Endothelial cell of umbilical vein (primary cell): ENCODE measurements at regions not wholly inside any gene's neighbourhood (a gene's known extent, or its start where the extent isn't known, plus 50 kb on each side); places are given as distances from the start of the nearest gene placed in this dataset.

Experiments used
- BruUV-seq: library from RNA; stranded (reverse); fragments of 400-500 nt; replicated peaks from 2 replicates; lab custom pipeline; 2021; lab: Mats Ljungman, UMichigan
- CTCF ChIA-PET: fragments of 300-600, 350-600 bp; sonication (Branson Sonifier 250); formaldehyde crosslinking; loops from one replicate; lab custom pipeline; 2021; ENCODE audit warnings: antibody characterized with exemption, inconsistent platforms; lab: Charles Lee
- POLR2A ChIA-PET: fragments of 300-600, 350-600 bp; sonication (Branson Sonifier 250); formaldehyde crosslinking; loops from one replicate; lab custom pipeline; 2021; ENCODE audit warnings: antibody characterized with exemption, inconsistent platforms; lab: Charles Lee
- DNase-seq: peaks from one replicate; pipeline ENCODE4 v3.0.0-alpha.2; 2011; ENCODE audit warnings: low read depth, low spot score
- FAIRE-seq: peaks from 2 replicates; lab custom pipeline; 2011; peaks lifted over from hg19 to GRCh38; lab: Jason Lieb, UNC
- H2AFZ ChIP-seq: 2 replicates; pipeline ENCODE4 v1.6.0; 2012; ENCODE audit warnings: low read depth, low read length, control low read depth, inconsistent platforms
- H3K27ac ChIP-seq: 2 replicates; pipeline ENCODE4 v1.5.1; 2011; ENCODE audit warnings: low read depth, mild to moderate bottlenecking, control low read depth, low read length, moderate library complexity; ENCODE audit not compliant: insufficient read depth
- H3K27me3 ChIP-seq, 2 experiments: 2 replicates each; pipeline versions ENCODE4 v1.6.0 to v1.6.1; 2011; ENCODE audit warnings: low read length in 2 of 2, mixed read lengths in 1 of 2; ENCODE audit not compliant: control insufficient read depth in 2 of 2, insufficient read depth in 2 of 2
- H3K36me3 ChIP-seq, 2 experiments: 2 replicates in 1 of 2; 3 replicates in 1 of 2; pipeline ENCODE4 v1.5.1; 2011; ENCODE audit warnings: low read length in 2 of 2, mild to moderate bottlenecking in 1 of 2, moderate library complexity in 1 of 2; ENCODE audit not compliant: control insufficient read depth in 2 of 2, insufficient read depth in 2 of 2; ENCODE audit errors: extremely low read depth in 1 of 2
- H3K4me1 ChIP-seq: 3 replicates; pipeline ENCODE4 v1.5.1; 2011; ENCODE audit warnings: mild to moderate bottlenecking, low read length; ENCODE audit not compliant: control insufficient read depth, insufficient read depth; ENCODE audit errors: extremely low read depth
- H3K4me2 ChIP-seq: 2 replicates; pipeline ENCODE4 v1.6.1; 2011; ENCODE audit warnings: low read length, control low read depth, mixed read lengths; ENCODE audit not compliant: insufficient read depth
- H3K4me3 ChIP-seq, 3 experiments: fragments of 200-600 bp in 1 of 3; sonication (generic), shearing (Covaris generic) in 1 of 3; replicated peaks in 1 of 3; 2 replicates each; pipeline ENCODE4 v1.5.1; 2011 to 2016; ENCODE audit warnings: control low read depth in 3 of 3, low read length in 3 of 3, mild to moderate bottlenecking in 2 of 3, inconsistent platforms in 1 of 3, low read depth in 1 of 3, moderate library complexity in 1 of 3; ENCODE audit not compliant: insufficient read depth in 1 of 3
- H3K79me2 ChIP-seq: 2 replicates; pipeline ENCODE4 v1.6.0; 2012; ENCODE audit warnings: low read length, inconsistent platforms; ENCODE audit not compliant: control insufficient read depth, insufficient read depth
- H3K9ac ChIP-seq: replicated peaks from 2 replicates; pipeline ENCODE3; 2011; ENCODE audit warnings: low read length, control low read depth; ENCODE audit not compliant: insufficient read depth; ENCODE audit errors: extremely low read depth
- H3K9me1 ChIP-seq: replicated peaks from 3 replicates; pipeline ENCODE4 v1.6.0; 2011; ENCODE audit warnings: mild to moderate bottlenecking, low read length; ENCODE audit not compliant: control insufficient read depth, insufficient read depth; ENCODE audit errors: extremely low read depth
- H3K9me3 ChIP-seq: replicated peaks from 2 replicates; pipeline ENCODE4 v1.5.1; 2012; ENCODE audit warnings: low read length, inconsistent platforms; ENCODE audit not compliant: control insufficient read depth, insufficient read depth
- H4K20me1 ChIP-seq: replicated peaks from 2 replicates; pipeline ENCODE3; 2011; ENCODE audit warnings: mild to moderate bottlenecking, low read length; ENCODE audit not compliant: control insufficient read depth, insufficient read depth; ENCODE audit errors: extremely low read depth
- CTCF ChIP-seq, 2 donors: IDR thresholded peaks; 1 replicate in 1 of 2; 2 replicates in 1 of 2; pipeline ENCODE4 v1.5.1; 2011; ENCODE audit warnings: low read length in 2 of 2, mild to moderate bottlenecking in 2 of 2, moderate library complexity in 2 of 2, control low read depth in 1 of 2, inconsistent platforms in 1 of 2, low read depth in 1 of 2; ENCODE audit not compliant: insufficient read depth in 1 of 2; ENCODE audit errors: extremely low read depth in 1 of 2
- EZH2 ChIP-seq: IDR thresholded peaks from 2 replicates; pipeline ENCODE4 v1.6.1; 2012; ENCODE audit warnings: borderline replicate concordance, low read depth, mild to moderate bottlenecking, moderate library complexity, low read length, inconsistent platforms; ENCODE audit not compliant: severe bottlenecking
- FOS ChIP-seq: IDR thresholded peaks from 2 replicates; pipeline ENCODE4 v1.6.1; 2011; ENCODE audit warnings: mild to moderate bottlenecking, low read length, moderate library complexity, borderline replicate concordance; ENCODE audit not compliant: insufficient read depth
- GATA2 ChIP-seq: IDR thresholded peaks from 2 replicates; pipeline ENCODE4 v1.7.0; 2011; ENCODE audit warnings: low read depth, mild to moderate bottlenecking, moderate library complexity, mixed read lengths, low read length; ENCODE audit not compliant: insufficient read length, insufficient read depth
- JUN ChIP-seq: IDR thresholded peaks from 2 replicates; pipeline ENCODE4 v1.6.1; 2011; ENCODE audit warnings: borderline replicate concordance, low read depth; ENCODE audit not compliant: insufficient read length, insufficient read depth
- MYC ChIP-seq: IDR thresholded peaks from one replicate; pipeline ENCODE4 v1.6.1; 2011; ENCODE audit warnings: mild to moderate bottlenecking, low read depth, low read length
- POLR2A ChIP-seq: IDR thresholded peaks from 2 replicates; pipeline ENCODE4 v1.6.1; 2012; ENCODE audit warnings: low read depth, mild to moderate bottlenecking, control low read depth, low read length
- POLR2AphosphoS5 ChIP-seq: IDR thresholded peaks from 2 replicates; pipeline ENCODE4 v1.6.1; 2012; ENCODE audit warnings: low read depth, mild to moderate bottlenecking, control low read depth, low read length, moderate library complexity; ENCODE audit not compliant: insufficient read depth
- dilution Hi-C: fragments of 300-500 bp; cut with MboI; formaldehyde crosslinking; loops from one replicate; pipeline ENCODE4 v1.15.0; 2019; ENCODE audit warnings: low sequenced_read_pairs; ENCODE audit not compliant: extremely low pct_ligation_motif_present
- intact Hi-C: fragments of 100-400 bp; cut with micrococcal nuclease; formaldehyde crosslinking; loops from one replicate; pipeline ENCODE4 v1.10.0; 2022
- TF ChIP-seq, protein P1 (sequence below): IDR thresholded peaks from 2 replicates; pipeline ENCODE4 v1.6.1; 2011; ENCODE audit not compliant: insufficient read depth, insufficient read length

DNA sequence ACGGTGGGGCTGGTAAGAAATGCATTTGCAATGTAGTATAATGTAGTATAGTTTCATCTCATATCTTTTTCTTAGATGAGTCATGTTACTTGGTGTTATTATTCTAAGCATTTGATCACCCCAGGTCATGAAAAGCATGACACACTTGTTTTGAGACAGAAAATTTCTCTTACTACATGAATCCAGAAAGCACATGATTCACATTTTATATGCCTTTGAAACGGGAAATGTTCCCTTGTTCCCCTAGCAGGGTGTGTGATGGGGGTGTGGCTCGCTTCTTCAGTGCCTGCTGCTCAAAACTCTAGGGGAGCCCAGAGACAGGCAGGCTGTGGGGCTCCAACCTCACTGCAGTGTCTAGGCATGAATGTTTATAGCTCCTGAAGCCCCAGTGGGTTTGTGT, 116.0 kb upstream of the RAB27B start:
- no peak overlapping the region for H2AFZ ChIP-seq
- no peaks in the 10 kb centered on the region for H3K36me3 ChIP-seq
- FAIRE-seq: peak; percentile 90
- no peaks in the 10 kb centered on the region for H3K27me3 ChIP-seq
- TF ChIP-seq JUN (peak; percentile 65), FOS (peak; percentile 89), GATA2 (peak; percentile 25), MYC (no peak)
- TF ChIP-seq, protein P1, sequence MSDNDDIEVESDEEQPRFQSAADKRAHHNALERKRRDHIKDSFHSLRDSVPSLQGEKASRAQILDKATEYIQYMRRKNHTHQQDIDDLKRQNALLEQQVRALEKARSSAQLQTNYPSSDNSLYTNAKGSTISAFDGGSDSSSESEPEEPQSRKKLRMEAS: no peak
- DNase-seq: peak; percentile 76
- no peaks in the 10 kb centered on the region for H3K9me3 ChIP-seq
- intact Hi-C loops (no loop called here), dilution Hi-C loops (no loop called here)
- no peak overlapping the region for H3K9ac ChIP-seq
- no peaks in the 10 kb centered on the region for H3K9me1 ChIP-seq
- ChIA-PET CTCF (interaction anchor here (0.7 to 1.3 kb wide), 4 partner anchors 15 to 117 kb away, joined by 3 read pairs; no protein-coding TSS in a partner anchor), POLR2A (no interaction called here)
- peaks cover 13% of the 10 kb centered on the region for H3K4me1 ChIP-seq
- H3K4me3 ChIP-seq: no peak overlapping the region
- H3K4me2 ChIP-seq: no peak overlapping the region
- H3K27ac ChIP-seq: peak overlapping the region; percentile 32
- BruUV-seq: no TSS peak
- no peaks in the 10 kb centered on the region for H3K79me2 ChIP-seq
- no peaks in the 10 kb centered on the region for H4K20me1 ChIP-seq

DNA sequence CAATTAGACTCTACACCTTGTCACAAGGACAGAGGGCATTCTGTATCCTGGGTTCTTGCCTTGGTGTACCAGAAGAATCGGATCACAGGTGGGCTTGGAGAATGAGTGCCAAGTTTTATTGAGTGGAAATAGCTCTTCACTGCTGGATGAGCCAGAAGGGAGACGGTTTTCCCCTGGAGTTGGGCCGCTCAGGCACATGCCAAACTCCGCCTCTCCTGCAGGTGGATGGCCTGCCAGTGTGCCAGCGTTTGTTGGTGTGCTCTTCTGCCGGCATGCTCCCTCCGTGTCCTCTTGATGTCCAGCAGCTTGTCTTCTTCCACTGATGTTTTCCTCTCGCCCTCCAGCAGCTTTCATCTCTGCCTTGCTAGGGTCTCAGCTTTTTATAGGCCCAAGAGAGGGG, 115.5 kb upstream of the RAB27B start:
- no peaks in the 10 kb centered on the region for H3K27me3 ChIP-seq
- no peak overlapping the region for H3K9ac ChIP-seq
- no peak overlapping the region for H3K4me2 ChIP-seq
- H3K9me3 ChIP-seq: no peaks in the 10 kb centered on the region
- H4K20me1 ChIP-seq: no peaks in the 10 kb centered on the region
- BruUV-seq: no TSS peak
- H3K27ac ChIP-seq: peak overlapping the region; percentile 32
- dilution Hi-C loops: no loop called here
- FAIRE-seq: no peak
- H2AFZ ChIP-seq: no peak overlapping the region
- no peaks in the 10 kb centered on the region for H3K36me3 ChIP-seq
- intact Hi-C loops: no loop called here
- TF ChIP-seq JUN (no peak), FOS (no peak), MYC (no peak), POLR2A (no peak), CTCF (IDR thresholded peaks at IDR 0.05; ENCODE audit: extremely low read depth in 1 of 2, insufficient read depth in 1 of 2, low read depth in 1 of 2, low read length in 2 of 2) (no peak), POLR2AphosphoS5 (no peak), EZH2 (no peak), GATA2 (no peak)
- TF ChIP-seq, protein P1: no peak
- no peaks in the 10 kb centered on the region for H3K9me1 ChIP-seq
- CTCF ChIA-PET: interaction anchor here (0.7 to 1.3 kb wide), 4 partner anchors 15 to 117 kb away, joined by 3 read pairs; no protein-coding TSS in a partner anchor
- H3K4me3 ChIP-seq: no peak overlapping the region
- H3K79me2 ChIP-seq: no peaks in the 10 kb centered on the region
- DNase-seq: no peak
- POLR2A ChIA-PET: no interaction called here
- H3K4me1 ChIP-seq: peaks cover 13% of the 10 kb centered on the region
